ENCODE measurements at regions not wholly inside any gene's neighbourhood (a gene's known extent, or its start where the extent isn't known, plus 50 kb on each side); places are given as distances from the start of the nearest gene placed in this dataset.
A peak's percentile ranks its signal among the peaks of the same experiment; 100 is the strongest.
"Not testable (repeated sequence)": the region's sequence is repeated elsewhere in the genome, so short reads cannot be mapped to it uniquely, and the experiment has no call there.

DNA sequence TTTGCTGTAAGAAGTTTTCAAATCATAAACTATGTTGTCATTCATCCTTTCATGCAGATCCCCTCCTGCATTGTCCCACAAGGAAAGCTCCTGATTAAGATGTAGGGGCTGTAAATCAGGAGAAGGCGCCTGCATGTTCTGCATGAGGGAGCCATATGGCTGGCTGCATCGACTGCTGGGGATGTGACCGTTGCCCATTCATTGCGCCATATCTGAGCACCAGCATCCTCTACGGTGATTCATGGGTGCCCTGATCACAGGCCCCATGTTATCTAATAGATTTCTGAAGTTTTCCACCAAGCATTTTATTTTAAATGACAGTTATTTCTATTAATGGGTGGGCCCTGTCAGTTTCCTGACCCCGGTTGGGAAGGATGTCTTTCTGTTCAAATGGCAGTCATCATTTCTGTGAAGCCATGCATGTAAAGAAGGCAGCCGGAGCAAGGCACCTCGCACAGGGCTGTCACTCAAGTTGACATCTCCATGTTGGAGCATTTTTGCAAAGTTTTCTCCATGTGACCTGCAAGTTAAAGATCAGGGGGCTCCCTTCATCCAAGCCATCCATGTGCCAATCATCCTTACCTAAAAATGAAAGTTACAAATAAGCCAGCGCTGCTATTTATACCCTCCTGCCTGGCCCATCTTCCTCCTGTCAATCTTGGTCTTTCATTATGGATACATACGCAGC, 128.8 kb downstream of the TEX36 start:
- DNase-seq, result no peak

DNA sequence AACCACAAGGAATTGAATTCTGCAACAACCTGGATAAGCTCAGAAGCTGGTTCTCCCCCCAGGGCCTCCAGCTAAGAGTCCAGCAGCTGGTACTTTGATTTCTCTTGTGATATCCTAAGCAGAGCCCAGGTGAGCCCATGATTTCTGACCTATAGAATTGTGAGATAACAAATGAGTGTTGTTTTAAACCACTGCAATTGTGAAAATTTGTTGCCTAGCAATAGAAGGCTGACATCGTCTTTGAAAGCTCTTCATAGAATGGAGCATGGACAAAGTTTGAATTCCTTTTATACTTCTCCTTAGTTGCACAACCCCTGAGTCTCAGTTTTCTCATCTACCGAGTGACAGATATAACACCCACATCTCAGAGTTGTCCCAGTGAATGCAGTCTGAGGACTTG, 129.9 kb downstream of the TEX36 start:
- DNase-seq, result no peak

DNA sequence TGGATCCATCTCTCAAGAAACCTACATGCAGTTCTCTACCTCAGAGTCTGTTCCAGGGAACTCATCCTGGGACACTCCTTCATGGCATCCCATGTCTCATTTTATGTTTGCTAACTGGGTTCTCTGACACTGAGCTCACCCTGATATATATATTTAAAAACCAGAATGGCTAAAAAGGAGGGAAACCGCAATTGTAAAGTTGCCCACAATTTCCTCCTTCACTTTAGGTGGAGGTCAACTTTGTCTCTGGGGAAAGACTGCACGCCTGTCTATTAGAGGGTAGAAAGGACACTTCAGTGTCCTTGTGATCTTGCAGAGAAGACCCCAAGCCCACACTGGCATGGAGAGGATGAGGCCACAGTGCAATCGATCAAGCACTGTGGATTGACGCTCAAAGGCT, 131.7 kb downstream of the TEX36 start:
- no peak for DNase-seq

DNA sequence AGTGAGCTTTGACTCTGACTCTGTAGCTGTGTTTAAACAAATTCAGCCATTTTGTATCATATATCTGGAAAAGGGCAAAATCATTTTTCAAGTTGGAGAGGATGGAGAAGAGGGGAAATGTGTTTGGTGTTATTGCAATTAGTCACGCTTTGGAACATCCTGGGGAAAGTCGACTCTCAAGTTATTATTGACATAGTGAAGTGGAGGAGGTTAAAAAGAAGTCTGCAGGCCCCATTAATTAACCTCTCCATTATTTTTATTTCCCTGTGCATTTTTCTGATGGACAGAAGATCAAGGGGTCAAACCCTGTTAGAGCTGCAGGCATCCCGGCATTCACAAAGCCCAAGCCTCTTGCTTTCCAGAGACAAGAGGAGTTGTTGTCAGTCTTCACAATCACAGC, 132.6 kb downstream of the TEX36 start:
- DNase-seq, result no peak

DNA sequence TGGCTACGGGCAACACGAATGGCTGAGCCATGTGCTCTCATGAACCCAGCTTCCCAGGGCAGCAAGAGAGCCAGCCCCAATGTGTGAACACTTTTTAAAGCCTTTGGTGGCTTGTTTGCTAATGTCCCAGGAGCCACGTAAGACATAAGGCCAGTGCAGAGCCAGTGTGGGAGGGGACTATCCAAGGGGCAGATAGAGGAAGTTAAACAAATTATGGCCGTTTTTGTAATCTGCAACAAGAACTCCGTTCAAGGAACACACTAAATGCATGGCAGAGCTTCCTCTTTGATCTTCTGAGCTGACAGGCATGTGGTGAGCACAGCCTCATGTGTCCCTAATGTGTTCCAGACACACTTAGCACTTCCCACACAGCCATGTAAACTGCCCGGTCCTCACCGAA, 133.3 kb downstream of the TEX36 start:
- DNase-seq, result peak; percentile 62 to 78

DNA sequence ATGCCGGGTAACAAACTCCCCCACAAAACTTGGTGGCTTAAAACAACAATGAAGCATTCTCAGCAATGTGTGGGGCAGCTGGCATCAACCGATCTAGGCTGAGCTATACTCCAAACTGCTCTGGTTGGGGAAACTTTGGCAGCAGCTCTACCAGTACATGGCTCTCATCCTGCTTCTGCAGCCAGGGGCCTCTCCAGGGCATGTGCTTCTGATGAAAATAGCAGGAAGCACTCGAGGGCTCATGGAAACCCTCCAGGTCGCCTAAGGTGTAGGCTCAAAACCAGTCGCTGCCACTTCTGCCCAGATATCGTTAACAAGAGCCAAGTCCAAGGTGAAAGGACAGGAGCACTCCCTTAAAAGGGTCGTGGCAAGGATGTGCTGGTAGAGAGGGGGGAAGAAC, 134.1 kb downstream of the TEX36 start:
- no peak for DNase-seq

GRCh38 chr10:125548356-125548755, 134.6 kb downstream of the TEX36 start:
- DNase-seq, result no peak

DNA sequence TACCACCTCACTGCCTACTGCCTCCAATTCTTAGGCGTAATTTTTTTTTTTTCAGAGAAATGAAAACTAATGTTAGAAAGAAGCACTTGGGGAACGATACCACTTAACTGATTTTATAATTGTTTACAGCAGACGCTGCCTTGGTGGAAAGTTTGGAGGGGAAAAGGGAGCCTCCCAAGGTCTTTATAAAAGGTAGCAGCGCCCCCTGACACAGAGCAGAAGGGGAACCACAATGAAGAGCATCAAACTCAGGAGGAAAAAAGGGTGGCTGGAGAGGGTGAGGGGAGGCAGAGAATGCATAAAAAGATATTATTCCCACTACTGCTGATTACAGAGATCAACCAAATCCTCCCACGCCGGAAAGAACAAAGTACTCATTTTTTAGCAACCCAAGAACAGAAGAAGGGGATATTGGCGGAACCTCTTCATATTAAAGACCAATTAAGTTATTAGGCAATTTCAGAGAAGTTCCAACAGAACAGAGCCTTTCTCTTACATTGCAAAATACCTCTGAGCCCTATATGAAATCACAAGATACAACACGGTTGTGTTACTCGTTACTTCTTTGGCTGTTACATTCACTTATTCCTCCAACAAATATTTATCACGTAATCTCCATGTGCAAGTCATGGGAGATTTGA, 135.8 kb downstream of the TEX36 start:
- DNase-seq, result no peak

DNA sequence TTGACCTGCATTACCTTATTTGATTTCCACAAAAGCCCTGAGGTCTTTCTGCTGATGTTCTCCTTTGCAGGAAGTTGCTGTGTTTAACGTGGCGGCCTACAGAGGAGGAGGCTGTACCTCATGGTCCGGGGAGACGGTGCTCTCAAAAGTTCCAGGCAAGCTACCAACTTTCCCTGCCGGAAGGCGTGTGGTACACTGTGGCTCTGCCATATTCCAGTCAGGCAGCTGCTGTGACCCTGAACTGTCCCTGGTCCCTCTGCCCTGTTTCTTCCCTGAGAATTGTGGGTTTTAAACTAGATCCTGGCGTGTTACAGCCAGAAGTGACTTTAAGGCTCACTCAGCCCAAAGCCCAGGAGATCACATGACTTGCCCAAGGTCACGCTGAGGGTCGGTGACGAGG, 139.2 kb downstream of the TEX36 start:
- DNase-seq, result no peak

- DNase-seq, result no peak
These were observed 143.8 kb downstream of the TEX36 start for GRCh38 chr10:125538947-125539731.

DNA sequence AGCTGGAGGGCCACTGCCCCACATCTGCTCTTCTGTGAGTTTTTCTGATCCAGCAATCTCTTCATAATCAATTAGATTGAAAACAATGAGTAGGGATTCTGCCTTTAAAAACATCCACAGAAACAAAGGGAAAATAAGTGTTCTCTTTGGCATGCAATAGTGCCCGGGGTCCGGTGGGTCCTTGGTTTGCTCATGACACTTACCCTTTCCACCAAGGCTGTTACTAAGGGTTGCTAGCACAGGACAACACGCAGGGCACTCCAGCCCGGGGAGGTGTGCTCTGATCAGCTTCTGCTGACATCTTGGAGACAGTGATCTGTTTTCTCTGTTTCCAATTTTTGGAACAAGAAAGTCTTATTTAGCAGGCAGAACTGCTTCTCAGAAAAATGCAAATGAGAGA, 146.7 kb downstream of the TEX36 start:
- no peak for DNase-seq

GRCh38 chr10:125535559-125535958, 147.4 kb downstream of the TEX36 start:
- DNase-seq, result no peak

DNA sequence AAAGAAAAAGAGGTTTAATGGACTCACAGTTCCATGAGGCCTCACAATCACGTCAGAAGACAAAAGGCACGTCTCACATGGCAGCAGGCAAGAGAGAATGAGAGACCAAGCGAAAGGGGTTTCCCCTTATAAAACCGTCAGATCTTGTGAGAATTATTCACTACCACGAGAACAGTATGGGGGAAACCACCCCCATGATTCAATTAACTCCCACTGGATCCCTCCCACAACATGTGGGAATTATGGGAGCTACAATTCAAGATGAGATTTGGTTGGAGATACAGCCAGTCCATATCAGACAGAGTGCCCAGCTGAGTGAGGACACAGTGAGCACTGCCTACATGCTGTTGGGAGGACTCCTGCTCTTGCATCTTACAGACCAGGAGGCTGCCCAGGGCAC, 148.4 kb downstream of the TEX36 start:
- no peak for DNase-seq

GRCh38 chr10:125533866-125534265, 149.1 kb downstream of the TEX36 start:
- no peak for DNase-seq

DNA sequence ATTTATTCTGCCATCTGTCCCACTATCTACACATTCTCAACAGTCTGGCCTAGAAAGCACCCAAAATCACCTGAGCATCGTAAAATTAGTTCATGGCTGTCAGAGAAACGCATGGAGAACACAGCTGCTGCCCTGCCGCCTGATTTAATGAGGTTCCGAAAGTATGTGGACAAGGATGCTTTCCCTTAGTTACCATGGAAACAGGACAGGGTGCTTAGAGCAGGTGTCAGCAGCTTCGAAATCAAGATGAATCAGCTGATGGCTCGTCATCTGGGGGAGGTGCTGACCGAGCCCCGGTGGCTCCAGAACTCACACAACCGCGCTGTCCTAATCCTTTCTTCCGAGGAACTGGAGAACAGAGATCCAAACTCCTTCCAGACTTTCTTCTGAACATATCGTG, 151.5 kb downstream of the TEX36 start:
- no peak for DNase-seq

- DNase-seq, result no peak
These were observed 159.6 kb downstream of the TEX36 start for GRCh38 chr10:125523347-125523746.

GRCh38 chr10:125521721-125522680, 161.0 kb downstream of the TEX36 start:
- peak; percentile 12 to 14 for DNase-seq

- no peak for DNase-seq
These were observed 162.0 kb downstream of the TEX36 start for GRCh38 chr10:125520968-125521367.

GRCh38 chr10:125518397-125518796, 164.6 kb downstream of the TEX36 start:
- DNase-seq, result not testable (repeated sequence)

DNA sequence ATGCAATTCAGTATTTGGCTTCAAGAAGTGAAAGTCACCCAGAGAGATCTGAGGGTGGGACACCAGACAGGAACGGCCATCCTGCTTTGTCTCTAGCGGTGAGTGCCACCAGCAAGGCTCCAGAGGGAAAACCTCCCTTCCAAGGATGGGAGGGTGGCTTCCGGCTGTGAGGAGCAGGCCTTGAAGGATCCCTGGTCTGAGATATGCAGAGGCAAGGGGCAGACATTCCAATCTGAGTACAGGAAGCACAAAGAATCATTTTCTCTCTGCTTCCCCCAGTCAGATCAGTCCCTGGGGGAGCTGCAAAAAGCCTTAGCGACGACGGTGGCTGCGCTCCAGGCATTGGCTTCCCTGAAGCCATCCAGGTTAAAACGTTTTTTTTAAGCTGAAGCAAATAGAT, 167.4 kb downstream of the TEX36 start:
- DNase-seq, result no peak

GRCh38 chr10:125514206-125515162, 168.5 kb downstream of the TEX36 start:
- no peak for DNase-seq

Measured in inflammatory macrophage (primary cell).